ENCODE measurements at regions not wholly inside any gene's neighbourhood (a gene's known extent, or its start where the extent isn't known, plus 50 kb on each side); places are given as distances from the start of the nearest gene placed in this dataset.
"Not testable (repeated sequence)": the region's sequence is repeated elsewhere in the genome, so short reads cannot be mapped to it uniquely, and the experiment has no call there.

DNA sequence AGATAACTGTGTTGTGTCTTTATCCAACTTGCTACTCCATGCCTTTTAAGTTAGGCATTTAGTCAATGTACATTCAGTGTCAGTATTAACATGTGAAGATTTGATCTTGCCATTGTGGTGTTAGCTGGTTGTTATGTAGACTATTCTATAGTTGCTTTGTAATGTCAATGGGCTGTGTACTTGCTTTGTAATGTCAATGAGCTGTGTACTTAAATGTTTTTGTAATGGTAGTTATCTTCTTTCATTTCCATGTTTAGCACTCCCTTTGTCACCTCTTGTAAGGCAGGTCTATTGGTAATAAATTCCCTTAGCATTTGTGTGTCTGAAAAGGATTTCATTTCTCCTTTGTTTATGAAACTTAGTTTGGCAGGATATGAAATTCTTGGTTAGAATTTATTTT lies 53.4 kb downstream of the MC4R start:
- no peak for DNase-seq

DNA sequence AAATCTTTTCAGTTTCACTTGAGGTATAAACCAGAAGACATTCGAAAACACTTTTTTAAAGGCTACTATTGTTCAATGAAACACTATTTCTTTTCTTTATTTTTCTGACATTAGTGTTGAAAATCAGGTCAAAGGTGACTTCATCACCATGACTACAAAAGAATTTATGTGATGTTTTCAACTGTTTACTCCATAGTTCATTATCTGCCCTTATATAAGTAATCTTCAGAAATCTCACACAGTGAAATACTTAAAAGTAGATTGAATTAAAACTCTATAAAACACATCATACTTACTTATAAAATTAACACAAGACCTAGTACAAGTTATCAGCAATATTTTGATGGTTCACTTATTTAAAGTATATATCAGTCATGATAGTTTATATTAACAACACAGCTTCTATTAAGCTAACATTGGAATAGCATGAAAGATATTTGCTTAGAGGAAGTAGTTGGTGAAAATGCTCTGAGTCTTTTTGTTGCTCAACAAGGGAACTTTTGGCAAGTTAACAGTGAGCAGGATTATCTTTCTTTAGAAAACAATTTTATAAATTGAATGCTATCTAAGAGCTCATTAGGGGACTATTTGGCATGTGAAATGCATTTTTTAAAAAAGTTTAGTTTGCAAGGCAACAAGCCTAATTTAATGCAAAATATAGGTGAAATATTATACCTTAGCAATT lies 60.8 kb downstream of the MC4R start:
- no peak for DNase-seq

DNA sequence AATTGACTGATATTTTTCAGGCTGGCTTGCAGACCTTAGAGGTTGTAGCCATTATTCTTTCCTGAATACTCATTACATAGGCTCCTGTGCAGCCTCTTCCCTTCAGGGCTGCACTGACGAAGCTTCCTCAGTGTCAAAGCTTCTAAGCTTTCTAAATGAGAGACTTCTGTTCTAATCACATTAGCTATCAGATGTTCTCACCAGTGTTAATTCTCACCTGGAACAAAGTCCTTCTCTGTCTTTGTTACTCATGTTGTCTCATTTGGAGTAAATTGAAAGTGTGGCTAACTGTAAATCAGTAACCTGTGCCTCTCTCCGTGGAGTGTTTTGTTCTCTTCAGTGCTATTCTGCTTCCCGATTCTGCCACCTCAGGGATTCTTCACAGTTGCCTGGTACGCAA lies 76.9 kb downstream of the MC4R start:
- peak; percentile 2 for DNase-seq

DNA sequence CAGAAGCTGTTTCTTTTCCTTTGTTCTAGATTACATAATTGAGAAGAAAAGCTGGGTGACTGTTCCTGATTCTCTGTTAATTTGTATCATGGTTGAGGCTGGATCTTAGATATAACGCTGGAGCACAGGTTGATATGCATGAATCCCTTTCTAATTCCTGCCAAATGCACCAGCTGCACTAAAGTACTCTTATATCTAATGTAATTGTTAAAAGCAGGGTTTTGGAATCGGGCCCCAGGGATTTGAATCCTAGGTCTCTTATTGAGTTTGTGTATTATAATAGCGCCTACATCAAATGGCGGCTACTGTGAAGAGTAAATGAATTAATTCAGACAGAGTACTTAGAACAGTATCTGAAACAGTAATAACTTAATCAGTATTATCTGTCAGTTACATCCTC lies 80.4 kb downstream of the MC4R start:
- DNase-seq, result no peak

- DNase-seq, result no peak
Measured at GRCh38 chr18:60279391-60279790, 93.2 kb downstream of the MC4R start.

DNA sequence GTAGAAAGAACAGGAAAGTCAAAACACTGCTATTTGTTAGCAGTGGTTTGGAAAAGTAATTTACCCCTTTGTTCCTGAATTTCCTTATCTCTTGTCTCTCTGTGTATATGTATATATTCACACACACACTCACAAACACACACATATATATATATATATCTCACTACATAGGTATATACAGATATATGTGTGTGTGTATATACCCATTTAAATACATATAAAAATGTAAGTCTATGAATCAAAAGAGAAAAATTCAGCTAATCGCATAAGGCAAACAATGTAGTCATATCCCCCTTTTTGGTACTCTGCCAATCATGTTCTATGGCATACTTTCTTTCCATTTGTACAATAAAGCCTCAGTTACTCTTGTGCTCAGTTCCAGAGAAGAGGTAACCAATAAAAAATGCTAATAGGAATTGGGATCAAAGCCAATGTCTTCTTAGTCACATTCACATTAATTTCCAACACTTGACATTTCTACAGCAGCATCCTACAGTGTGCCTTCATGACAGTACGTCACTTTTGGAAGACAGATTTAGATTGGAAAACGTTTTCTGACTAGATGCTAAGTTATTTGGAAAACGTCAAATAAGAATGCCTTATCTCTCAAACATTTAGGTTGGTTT lies 94.6 kb downstream of the MC4R start:
- DNase-seq, result no peak

- no peak for DNase-seq
Measured at GRCh38 chr18:60267391-60268058, 105.0 kb downstream of the MC4R start.

DNA sequence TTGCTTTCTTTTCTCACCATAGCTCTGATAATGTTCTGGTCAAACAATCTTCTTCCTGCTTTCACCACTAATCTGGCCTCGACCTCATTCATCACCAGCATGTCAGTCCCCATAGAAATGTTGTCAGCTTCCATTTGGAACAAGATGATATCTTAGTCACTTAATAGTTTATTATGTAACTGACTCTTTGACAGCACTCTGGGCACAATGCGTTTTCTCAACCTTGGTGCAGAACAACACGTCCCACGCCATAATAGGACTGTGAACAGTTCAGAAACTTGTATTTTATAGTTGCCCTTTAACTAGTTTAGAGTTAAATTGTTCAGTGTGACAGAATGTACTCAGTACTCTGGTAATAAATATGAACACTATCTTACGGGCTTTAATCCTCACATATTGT lies 106.0 kb downstream of the MC4R start:
- no peak for DNase-seq

GRCh38 chr18:60259052-60259681 lies 113.4 kb downstream of the MC4R start:
- DNase-seq, result no peak

GRCh38 chr18:60249388-60249787 lies 123.2 kb downstream of the MC4R start:
- no peak for DNase-seq

- DNase-seq, result no peak
Measured at GRCh38 chr18:60248336-60249330, 123.9 kb downstream of the MC4R start.

GRCh38 chr18:60247103-60247502 lies 125.5 kb downstream of the MC4R start:
- no peak for DNase-seq

DNA sequence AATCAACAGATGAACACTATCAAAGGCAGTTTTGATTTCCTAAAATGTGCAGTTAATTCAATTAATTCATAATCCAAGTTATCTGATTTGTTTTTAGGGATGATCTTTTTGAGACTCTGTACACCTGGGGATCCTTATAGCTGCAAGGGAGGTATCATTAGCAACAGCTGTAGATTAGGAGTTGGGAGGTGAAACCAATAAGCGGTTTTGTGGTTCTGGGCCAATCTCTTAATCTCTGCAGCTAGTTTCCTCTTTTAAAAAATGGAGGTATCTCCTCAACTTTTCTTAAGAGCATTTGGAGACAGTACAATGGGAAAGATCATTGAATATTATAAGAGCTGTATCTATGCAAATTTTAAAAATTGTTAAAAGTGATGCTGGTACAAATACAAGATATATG lies 126.0 kb downstream of the MC4R start:
- no peak for DNase-seq

DNA sequence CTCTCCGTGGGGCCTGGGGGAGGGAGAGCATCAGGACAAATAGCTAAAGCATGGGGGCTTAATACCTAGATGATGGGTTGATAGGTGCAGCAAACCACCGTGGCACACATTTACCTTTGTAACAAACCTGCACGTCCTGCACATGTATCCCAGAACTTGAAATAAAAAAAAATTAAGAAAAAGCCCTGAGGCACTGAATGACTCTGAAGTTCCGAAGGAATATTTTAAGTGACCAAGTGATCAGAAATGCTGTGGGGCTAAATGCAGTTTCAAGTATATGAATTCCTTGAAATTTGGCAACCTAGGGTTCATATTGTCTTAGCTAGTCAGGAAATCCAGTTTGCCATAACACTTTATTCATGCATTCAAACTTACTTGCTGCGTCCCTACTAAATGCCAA lies 127.5 kb downstream of the MC4R start:
- no peak for DNase-seq

DNA sequence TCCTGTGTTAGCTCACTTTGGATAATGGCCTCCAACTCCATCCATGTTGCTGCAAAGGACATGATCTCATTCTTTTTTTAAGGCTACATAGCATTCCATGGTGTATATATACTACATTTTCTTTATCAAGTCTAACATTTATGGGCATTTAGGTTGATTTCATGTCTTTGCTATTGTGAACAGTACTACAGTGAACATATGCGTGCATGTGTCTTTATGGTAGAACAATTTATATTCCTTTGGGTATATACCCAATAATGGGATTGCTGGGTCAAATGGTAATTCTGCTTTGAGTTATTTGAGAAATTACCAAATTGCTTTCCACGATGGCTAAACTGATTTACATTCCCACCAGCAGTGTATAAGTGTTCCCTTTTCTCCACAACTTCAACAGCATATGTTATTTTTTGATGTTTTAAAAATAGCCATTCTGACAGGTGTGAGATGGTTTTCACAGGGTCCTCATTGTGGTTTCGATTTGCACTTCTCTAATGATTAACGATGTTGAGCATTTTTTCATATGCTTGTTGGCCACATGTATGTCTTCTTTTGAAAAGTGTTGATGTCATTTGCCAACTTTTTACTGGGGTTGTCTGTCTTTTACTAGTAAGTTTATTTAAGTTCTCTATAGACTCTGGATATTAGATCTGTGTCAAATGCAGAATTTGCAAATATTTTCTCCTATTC lies 133.4 kb downstream of the MC4R start:
- DNase-seq, result not testable (repeated sequence)

GRCh38 chr18:60235164-60235563 lies 137.4 kb downstream of the MC4R start:
- no peak for DNase-seq

DNA sequence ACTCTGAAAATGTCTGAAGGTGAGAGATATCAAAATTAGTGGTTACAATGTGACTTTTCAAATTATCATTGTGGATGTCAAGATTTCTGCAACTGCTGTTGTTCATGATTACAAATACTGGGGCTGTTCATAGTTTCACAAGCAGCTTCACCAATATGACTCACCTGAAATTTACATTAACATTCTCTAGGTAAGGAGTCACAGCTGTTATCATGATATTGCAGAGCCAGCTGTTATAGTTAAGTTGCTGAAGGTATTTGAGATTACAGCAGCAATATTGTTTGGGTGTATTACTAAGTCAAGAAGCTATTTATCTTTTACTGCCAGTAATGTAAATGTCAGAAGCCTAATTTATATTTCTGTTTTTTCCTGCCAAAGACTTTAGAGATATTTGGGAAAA lies 140.0 kb downstream of the MC4R start:
- no peak for DNase-seq

DNA sequence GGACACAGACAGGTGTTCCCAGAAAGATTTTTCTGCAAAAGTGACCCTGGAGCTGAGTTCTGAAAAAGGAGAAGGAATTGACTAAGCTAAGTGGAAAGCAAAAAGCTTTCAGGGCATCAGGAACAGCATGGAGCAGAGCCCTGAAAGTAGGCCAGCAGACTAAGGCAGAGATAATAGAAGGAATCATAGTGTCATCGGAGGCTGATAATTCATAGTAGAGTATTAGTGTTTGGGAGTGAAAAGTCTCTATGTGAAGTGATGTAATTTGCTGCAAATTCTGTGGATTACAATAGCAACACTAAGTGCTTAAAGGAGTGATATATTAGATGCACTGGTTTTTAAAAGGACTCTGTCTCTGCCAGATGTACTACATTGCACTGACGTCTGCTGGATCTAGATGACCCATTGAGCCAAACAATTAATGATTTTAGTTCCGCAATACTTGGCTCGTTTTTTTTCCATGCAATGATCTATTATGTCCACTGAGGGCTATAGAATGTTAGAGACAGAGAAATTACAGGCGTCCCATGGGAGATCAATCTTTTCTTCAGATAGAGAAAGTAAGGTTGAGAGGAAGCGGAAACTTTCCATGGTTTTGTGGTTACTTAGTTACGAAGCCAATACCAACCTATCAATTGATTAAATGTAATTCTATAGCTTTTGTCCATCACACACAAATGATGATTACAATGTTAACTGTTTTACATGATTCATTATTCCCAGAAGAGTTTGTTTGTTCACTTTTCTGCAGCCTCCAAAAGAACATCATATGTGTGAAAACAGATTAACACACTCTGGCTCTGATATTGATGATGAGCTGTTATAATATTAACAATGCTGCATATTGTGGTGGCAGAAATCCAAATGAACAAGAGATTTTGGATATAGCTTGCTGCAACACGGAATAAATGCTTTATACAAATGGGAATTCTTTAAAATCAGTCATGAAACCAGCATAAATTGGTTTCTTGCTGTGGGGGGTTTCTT lies 143.7 kb downstream of the MC4R start:
- DNase-seq, result no peak

GRCh38 chr18:60215432-60215831 lies 157.1 kb downstream of the MC4R start:
- DNase-seq, result no peak

DNA sequence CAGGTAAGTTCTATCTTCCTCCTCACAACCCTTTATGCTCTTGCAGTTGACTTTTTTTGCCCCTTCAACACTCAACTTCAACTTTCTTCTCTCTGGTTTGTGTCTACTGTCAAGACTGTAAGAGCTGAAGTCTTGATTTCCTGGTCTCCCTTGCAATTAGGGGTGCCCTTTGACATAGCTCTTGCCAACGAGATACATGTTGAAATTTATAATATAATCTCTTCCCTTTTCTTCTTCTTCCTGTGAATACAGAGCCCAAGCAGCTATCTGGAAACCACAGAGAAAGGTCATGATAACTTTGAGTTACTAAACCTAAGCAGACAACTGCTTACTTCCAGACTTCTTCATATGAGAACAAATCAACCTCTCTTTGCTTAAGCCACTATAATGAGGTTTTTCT lies 163.5 kb downstream of the MC4R start:
- DNase-seq, result no peak

DNA sequence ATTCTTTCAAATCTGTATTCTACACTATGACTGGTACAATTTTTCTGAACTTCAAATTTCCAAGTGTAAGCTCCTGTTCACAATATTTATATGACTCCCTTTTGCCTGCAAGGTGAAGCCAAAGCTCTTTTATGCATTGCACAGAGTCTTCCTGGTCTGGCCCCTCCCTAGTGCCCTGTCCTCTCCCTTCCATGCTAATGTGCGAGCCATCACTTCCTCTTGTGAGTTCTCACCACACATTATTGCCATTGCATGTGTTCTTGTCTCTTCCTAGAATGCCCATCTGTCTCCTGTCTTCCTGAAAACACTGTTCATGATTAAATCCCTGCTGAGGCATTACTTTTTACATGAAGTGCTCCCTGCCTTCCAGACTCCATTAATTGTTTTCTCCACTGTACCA lies 169.9 kb downstream of the MC4R start:
- no peak for DNase-seq
